SK-N-SH treated with all-trans-retinoic acid at 6 μM for 48 hours (cell line): ENCODE measurements at regions not wholly inside any gene's neighbourhood (a gene's known extent, or its start where the extent isn't known, plus 50 kb on each side); places are given as distances from the start of the nearest gene placed in this dataset.

Experiments
- ATAC-seq: fragments of 200-7000 bp; cut with Tn5 transposase; 3 replicates; pipeline ENCODE4 v1.9.1; 2020; ENCODE audit warnings: mild to moderate bottlenecking, moderate library complexity
- ARNTL ChIP-seq: fragments of 450-650 bp; formaldehyde crosslinking; IDR thresholded peaks from 2 replicates; pipeline ENCODE4 v1.5.0; 2020; ENCODE audit warnings: low read depth, mild to moderate bottlenecking, moderate library complexity, borderline replicate concordance
- BACH2 ChIP-seq: fragments of 250-450 bp; sonication (Bioruptor Pico); IDR thresholded peaks from 2 replicates; pipeline ENCODE4 v1.9.0; 2021; ENCODE audit warnings: mild to moderate bottlenecking, borderline replicate concordance
- CSDC2 ChIP-seq: fragments of 250-450 bp; sonication (Bioruptor Pico); IDR thresholded peaks from 2 replicates; pipeline ENCODE4 v1.5.0; 2020; ENCODE audit warnings: mild to moderate bottlenecking, moderate library complexity
- CSRNP3 ChIP-seq: fragments of 250-450 bp; sonication (Bioruptor Pico); IDR thresholded peaks from 2 replicates; pipeline ENCODE4 v1.5.1; 2021; ENCODE audit warnings: mild to moderate bottlenecking, moderate library complexity
- ESRRG ChIP-seq: fragments of 250-450 bp; sonication (Bioruptor Pico); IDR thresholded peaks from 2 replicates; pipeline ENCODE4 v1.6.1; 2021; ENCODE audit warnings: mild to moderate bottlenecking
- GLIS3 ChIP-seq: fragments of 250-450 bp; sonication (Bioruptor Pico); IDR thresholded peaks from 2 replicates; pipeline ENCODE4 v1.5.0; 2020; ENCODE audit warnings: mild to moderate bottlenecking, moderate library complexity
- ISL1 ChIP-seq: fragments of 250-450 bp; sonication (Bioruptor Pico); IDR thresholded peaks from 2 replicates; pipeline ENCODE4 v2.1.2; 2022; ENCODE audit warnings: mild to moderate bottlenecking, moderate library complexity
- PATZ1 ChIP-seq: fragments of 250-450 bp; sonication (Bioruptor Pico); IDR thresholded peaks from 2 replicates; pipeline ENCODE4 v1.8.0; 2020; ENCODE audit warnings: mild to moderate bottlenecking, moderate library complexity, borderline replicate concordance
- POU6F1 ChIP-seq: fragments of 250-450 bp; sonication (Bioruptor Pico); IDR thresholded peaks from 2 replicates; pipeline ENCODE4 v1.8.0; 2021; ENCODE audit warnings: low read depth, mild to moderate bottlenecking, moderate library complexity, borderline replicate concordance
- PPARA ChIP-seq: fragments of 250-450 bp; sonication (Bioruptor Pico); IDR thresholded peaks from 2 replicates; pipeline ENCODE4 v1.5.0; 2020; ENCODE audit warnings: mild to moderate bottlenecking, borderline replicate concordance
- RARB ChIP-seq: fragments of 250-450 bp; sonication (Bioruptor Pico); IDR thresholded peaks from 2 replicates; pipeline ENCODE4 v1.8.0; 2021; ENCODE audit warnings: mild to moderate bottlenecking, moderate library complexity
- SNAI2 ChIP-seq: fragments of 250-450 bp; sonication (Bioruptor Pico); IDR thresholded peaks from 2 replicates; pipeline ENCODE4 v1.5.0; 2020; ENCODE audit warnings: mild to moderate bottlenecking, moderate library complexity
- TCF4 ChIP-seq: fragments of 250-450 bp; sonication (Bioruptor Pico); IDR thresholded peaks from 2 replicates; pipeline ENCODE4 v1.8.0; 2021; ENCODE audit warnings: mild to moderate bottlenecking, moderate library complexity, borderline replicate concordance
- TOX ChIP-seq: fragments of 250-450 bp; sonication (Bioruptor Pico); IDR thresholded peaks from 2 replicates; pipeline ENCODE4 v1.8.0; 2021; ENCODE audit warnings: mild to moderate bottlenecking, moderate library complexity, borderline replicate concordance
- TSHZ2 ChIP-seq: fragments of 250-450 bp; sonication (Bioruptor Pico); IDR thresholded peaks from 2 replicates; pipeline ENCODE4 v1.5.0; 2020; ENCODE audit warnings: mild to moderate bottlenecking, moderate library complexity
- ZC3H10 ChIP-seq: fragments of 250-450 bp; sonication (Bioruptor Pico); IDR thresholded peaks from 2 replicates; pipeline ENCODE4 v1.5.1; 2021; ENCODE audit warnings: mild to moderate bottlenecking, moderate library complexity
- ZFP3 ChIP-seq: fragments of 250-450 bp; sonication (Bioruptor Pico); IDR thresholded peaks from 2 replicates; pipeline ENCODE4 v1.5.0; 2020; ENCODE audit warnings: mild to moderate bottlenecking, moderate library complexity
- ZFP30 ChIP-seq: fragments of 450-650 bp; formaldehyde crosslinking; IDR thresholded peaks from 2 replicates; pipeline ENCODE4 v1.5.0; 2022; ENCODE audit warnings: mild to moderate bottlenecking, moderate library complexity
- ZNF565 ChIP-seq: fragments of 450-650 bp; formaldehyde crosslinking; conservative IDR thresholded peaks from 2 replicates; pipeline ENCODE4 v1.5.0; 2020; ENCODE audit warnings: low read depth, mild to moderate bottlenecking, moderate library complexity
- ZNF70 ChIP-seq: fragments of 450-650 bp; formaldehyde crosslinking; IDR thresholded peaks from 2 replicates; pipeline ENCODE4 v1.5.0; 2020; ENCODE audit warnings: mild to moderate bottlenecking, moderate library complexity
- ZNF8 ChIP-seq: fragments of 450-650 bp; formaldehyde crosslinking; IDR thresholded peaks from 2 replicates; pipeline ENCODE4 v1.5.0; 2020; ENCODE audit warnings: mild to moderate bottlenecking, moderate library complexity

GRCh38 chr11:15772547-15772946, 583.8 kb downstream of the SOX6 start:
- ATAC-seq = no peak
- TF ChIP-seq ISL1 (CRISPR knock-in tag) (no peak), ZNF565 (CRISPR knock-in tag) (no peak)

GRCh38 chr11:15772981-15773380, 583.4 kb downstream of the SOX6 start:
- no peak for ATAC-seq
- TF ChIP-seq ZNF8 (CRISPR knock-in tag) (no peak), TSHZ2 (CRISPR knock-in tag) (no peak), PPARA (CRISPR knock-in tag) (no peak), RARB (no peak), CSRNP3 (CRISPR knock-in tag) (no peak), BACH2 (CRISPR knock-in tag) (no peak), ARNTL (CRISPR knock-in tag) (no peak), POU6F1 (CRISPR knock-in tag) (no peak), CSDC2 (CRISPR knock-in tag) (no peak), ZNF70 (CRISPR knock-in tag) (no peak), TOX (CRISPR knock-in tag) (no peak), ZNF565 (CRISPR knock-in tag) (no peak), ZFP30 (CRISPR knock-in tag) (no peak), TCF4 (CRISPR knock-in tag) (no peak), SNAI2 (CRISPR knock-in tag) (no peak), ZFP3 (CRISPR knock-in tag) (no peak), ZC3H10 (no peak), GLIS3 (CRISPR knock-in tag) (no peak)

GRCh38 chr11:15773476-15774387, 582.6 kb downstream of the SOX6 start:
- TF ChIP-seq TOX (CRISPR knock-in tag) = no peak
- TF ChIP-seq ZC3H10 = no peak
- TF ChIP-seq POU6F1 (CRISPR knock-in tag) = no peak
- no peak for TF ChIP-seq SNAI2 (CRISPR knock-in tag)
- no peak for TF ChIP-seq PATZ1 (CRISPR knock-in tag)
- TF ChIP-seq TCF4 (CRISPR knock-in tag) = no peak
- no peak for TF ChIP-seq ZFP30 (CRISPR knock-in tag)
- no peak for TF ChIP-seq ESRRG (CRISPR knock-in tag)
- TF ChIP-seq, all 23 proteins: peak for 0
- no peak for ATAC-seq
